G401 (cell line): ENCODE measurements at regions not wholly inside any gene's neighbourhood (a gene's known extent, or its start where the extent isn't known, plus 50 kb on each side); places are given as distances from the start of the nearest gene placed in this dataset.
"Not testable (repeated sequence)": the region's sequence is repeated elsewhere in the genome, so short reads cannot be mapped to it uniquely, and the experiment has no call there.

Experiments
- DNase-seq: peaks from one replicate; pipeline ENCODE4 v3.0.0-alpha.2; 2015; ENCODE audit warnings: low spot score
- in situ Hi-C: cut with HindIII; loops from 2 replicates; pipeline ENCODE4 v1.10.0; 2016; ENCODE audit warnings: low sequenced_read_pairs, mixed read lengths

DNA sequence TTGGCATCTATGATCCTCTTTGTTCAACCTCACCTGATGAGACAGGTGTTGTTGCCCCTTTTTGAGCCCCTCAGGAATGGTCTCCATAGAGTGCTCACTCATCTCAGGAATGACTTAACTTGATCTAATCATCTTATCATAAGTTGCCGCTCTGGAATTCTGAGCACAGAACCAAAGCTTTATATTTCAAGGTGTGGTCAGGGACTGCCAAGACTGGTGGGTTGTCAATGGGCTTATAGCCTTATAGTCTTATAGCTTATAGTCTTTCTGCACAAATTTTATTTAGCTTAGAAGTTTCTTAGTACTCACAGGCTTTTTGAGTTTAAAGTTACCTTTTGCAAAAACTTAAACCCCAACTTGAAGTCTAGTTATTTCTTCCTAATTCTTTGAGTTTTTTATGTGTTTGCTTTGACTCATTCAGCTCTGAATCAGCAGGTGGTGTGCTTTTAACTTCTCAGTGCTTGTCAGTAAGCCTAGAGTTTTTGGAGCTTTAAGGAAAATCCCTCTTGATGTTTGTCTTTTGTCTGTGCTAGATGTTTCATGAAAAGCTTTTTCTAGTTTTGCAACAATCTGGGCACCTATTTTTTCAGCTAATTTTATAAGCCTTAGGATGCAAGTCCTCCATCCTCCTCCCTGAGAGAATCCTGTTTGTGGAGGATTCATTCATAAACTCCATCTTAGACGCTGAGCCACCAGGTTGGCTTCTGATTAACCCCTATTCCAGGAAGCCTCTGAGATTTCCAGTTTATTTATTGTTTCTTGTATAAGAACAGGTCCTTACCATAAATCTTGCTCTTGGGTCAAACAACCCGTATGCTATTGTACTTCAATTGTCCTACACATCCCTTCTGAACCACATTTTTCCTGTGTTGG lies 72.3 kb upstream of the SSTR4 start:
- in situ Hi-C loops = no loop called here
- DNase-seq = no peak

GRCh38 chr20:22963581-22963980 lies 71.5 kb upstream of the SSTR4 start:
- DNase-seq = peak; percentile 40
- in situ Hi-C loops = no loop called here

- DNase-seq = no peak
- in situ Hi-C loops = no loop called here
These were observed 68.2 kb upstream of the SSTR4 start for GRCh38 chr20:22966787-22967464.

DNA sequence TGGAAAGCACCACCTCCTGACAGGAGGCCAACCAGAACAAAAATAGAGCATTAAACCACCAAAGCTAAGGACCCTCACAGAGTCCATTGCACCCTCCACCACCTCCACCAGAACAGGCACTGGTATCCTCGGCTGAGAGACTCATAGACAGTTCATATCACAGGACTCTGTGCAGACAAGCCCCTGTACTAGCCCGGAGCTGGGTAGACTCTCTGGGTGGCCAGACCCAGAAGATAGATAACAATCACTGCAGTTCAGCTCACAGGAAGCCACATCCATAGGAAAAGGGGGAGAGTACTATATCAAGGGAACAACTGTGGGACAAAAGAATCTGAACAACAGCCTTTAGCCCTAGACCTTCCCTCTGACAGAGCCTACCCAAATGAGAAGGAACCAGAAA lies 67.4 kb upstream of the SSTR4 start:
- DNase-seq, in situ Hi-C loops: not testable (repeated sequence)

DNA sequence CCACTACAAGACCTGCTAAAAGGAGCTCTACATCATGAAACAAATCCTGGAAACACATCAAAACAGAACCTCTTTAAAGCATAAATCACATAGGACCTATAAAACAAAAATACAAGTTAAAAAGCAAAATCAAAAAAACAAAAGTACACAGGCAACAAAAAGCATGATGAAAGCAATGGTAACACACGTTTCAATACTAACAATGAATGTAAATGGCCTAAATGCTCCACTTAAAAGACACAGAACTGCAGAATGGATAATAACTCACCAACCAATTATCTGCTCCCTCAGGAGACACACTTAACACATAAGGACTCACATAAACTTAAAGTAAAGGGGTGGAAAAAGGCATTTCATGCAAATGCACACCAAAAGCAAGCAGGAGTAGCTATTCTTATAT lies 66.1 kb upstream of the SSTR4 start:
- DNase-seq, in situ Hi-C loops: not testable (repeated sequence)

- in situ Hi-C loops, DNase-seq: not testable (repeated sequence)
These were observed 64.0 kb upstream of the SSTR4 start for GRCh38 chr20:22971077-22971476.

DNA sequence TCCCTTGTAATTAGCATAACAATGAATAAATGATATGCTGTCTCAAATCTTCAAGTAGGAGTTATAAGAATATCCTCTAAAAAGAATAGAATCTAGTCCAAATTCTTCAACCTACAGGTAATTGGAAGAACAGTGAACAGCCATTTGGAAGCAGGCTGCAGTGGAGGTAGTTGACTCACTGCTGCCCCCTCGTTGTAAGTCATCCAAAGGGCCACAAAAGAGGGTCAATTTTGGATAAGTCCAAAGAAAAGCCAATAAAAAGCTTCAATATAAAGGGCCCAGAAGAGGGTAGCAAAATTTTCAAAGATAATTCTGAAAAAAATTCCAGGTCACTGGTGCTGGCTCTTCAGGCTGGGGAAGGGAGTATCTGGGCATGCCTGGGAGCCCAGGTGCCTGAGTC lies 60.8 kb upstream of the SSTR4 start:
- in situ Hi-C loops = no loop called here
- DNase-seq = no peak

DNA sequence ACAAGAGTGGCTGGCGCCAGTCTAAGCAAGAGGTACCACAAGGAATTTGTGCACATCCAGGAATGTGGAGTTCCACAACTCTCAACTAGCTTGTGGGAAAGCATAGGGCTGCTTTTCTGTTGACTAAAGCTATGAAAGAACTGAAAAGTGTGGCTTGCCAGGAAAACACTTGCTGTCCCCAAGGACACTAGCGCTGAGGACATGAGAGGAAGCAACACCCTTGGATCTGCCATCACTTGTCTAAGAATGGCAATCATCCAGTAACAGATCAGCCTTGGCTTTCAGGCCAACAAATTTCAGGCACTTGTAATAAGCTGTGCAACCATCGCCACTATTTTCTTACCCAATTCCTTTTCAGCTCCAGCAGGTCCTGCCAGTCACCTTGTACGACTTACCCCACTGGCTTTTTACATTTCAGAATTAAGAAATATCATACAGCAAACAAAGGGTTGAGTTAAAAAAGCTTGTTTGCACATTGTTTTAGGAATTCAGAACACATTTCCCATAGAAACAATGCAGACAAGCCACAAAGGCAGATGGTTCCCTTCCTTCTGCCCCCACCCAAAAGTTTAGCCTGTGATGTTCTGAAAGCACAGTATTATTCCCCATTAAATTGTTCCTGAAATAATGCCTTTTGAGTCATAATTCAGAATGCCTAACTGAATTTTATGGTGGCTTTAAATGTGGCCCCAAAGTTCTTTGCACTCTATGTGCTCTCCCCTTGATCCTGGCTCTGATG lies 57.9 kb upstream of the SSTR4 start:
- in situ Hi-C loops = no loop called here
- DNase-seq = peak; percentile 8

DNA sequence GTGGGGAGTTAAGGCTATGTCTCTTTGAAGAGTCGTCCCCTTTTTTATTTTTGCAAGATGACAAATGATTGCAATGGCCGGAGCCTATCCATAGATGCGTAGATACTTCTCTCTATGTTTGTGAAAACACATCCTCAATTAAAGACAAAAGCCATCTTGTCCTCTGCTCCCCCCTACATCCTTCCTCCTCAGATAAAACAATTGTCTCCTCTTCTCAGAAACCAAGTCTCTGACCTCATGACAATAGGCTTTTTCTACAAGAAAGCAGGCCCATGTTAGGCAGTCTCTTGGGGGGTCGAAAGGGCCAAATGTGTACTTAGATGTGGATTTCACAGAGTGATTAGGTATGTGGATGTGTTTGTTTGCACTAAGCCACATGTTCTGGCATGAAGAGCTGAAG lies 51.1 kb upstream of the SSTR4 start:
- in situ Hi-C loops = no loop called here
- DNase-seq = no peak

DNA sequence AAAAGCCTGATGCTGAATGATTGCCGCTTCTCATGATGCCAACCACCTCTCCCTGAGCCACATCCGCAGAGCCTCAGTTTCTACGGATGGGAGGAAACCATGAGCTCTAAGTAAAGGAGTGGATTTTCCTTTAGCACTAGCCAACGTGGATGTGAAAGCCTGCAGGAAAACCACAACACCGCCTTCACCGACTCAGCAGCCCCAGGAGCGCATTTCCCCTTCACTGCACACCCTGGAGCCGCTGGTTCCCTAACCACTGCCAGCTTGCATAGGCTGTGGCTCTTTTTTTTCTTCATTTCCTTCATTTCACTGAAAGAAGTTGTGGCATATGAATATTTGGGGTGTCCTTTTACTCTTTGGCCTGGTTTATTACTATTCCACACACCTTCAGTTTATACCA lies 50.5 kb upstream of the SSTR4 start:
- in situ Hi-C loops = no loop called here
- DNase-seq = no peak

DNA sequence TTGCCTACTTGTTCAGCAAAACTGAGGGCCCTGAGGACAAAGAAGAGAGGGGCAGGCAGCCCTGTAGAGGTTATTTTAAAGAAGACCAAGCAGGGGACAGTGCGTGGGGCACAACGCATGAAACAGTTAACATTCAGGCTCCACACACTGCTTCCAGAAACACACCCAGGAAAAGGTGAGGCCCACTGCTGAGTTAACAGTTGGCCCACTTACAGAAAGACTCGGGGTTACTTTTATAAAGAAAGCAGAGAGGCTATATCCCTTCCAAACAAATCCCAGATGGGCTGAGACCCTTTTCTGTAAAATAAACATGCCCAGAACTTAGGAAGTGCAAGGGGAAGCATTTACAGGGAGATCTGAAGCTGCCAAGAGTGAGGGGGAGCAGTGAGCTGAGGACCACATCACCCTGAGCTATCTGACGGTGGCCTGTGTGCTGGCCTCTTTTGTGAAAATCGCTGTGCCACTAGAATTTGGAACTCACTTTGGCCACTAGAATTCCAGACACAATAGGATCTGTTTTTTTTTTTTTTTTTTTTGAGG lies 49.8 kb upstream of the SSTR4 start:
- DNase-seq = no peak
- in situ Hi-C loops = no loop called here
